ENCODE measurements at regions not wholly inside any gene's neighbourhood (a gene's known extent, or its start where the extent isn't known, plus 50 kb on each side); places are given as distances from the start of the nearest gene placed in this dataset.
A peak's percentile ranks its signal among the peaks of the same experiment; 100 is the strongest.

DNA sequence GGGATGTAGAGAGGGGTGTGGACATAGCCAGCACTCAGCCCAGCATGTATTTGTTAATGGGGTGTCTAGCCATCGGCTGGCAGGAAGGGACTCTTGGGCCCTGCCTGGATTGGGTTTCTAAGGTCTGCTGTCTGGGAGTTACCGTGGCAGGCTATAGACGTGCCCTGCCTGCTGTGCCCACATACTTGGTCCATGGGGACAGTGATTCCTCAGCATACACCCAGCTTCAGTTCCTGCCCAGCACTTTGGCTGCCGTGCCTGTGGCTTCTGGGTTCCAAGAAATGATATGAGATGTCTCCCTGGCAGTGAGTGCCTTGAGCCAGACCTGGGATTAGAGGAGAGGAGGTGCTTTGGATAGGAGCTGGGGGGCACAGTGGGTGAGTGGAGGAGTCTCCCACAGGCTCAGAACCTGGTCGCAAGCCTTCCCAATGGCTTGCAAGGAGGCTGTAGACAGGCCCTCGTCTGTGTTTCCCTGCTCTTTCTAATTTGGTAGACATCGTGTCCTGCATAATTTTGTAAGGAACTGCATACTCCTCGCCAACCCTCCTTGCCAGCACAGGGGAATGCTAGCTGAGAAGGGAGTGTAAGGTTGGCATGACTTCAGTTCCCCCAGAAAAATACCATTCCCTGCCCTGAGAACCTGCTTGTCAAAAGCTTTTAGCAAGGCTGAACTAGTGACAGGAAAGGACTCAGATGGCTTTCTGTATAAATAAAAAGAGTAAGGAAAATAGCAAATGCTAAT is 287.9 kb downstream of the ZSWIM6 start:
- DNase-seq (ENCODE audit: low read depth, low spot score), result no peak
- in situ Hi-C loops (cut with HindIII; ENCODE audit: low pct_unique_long_range_greater_than_20kb, low sequenced_read_pairs), result no loop called here

DNA sequence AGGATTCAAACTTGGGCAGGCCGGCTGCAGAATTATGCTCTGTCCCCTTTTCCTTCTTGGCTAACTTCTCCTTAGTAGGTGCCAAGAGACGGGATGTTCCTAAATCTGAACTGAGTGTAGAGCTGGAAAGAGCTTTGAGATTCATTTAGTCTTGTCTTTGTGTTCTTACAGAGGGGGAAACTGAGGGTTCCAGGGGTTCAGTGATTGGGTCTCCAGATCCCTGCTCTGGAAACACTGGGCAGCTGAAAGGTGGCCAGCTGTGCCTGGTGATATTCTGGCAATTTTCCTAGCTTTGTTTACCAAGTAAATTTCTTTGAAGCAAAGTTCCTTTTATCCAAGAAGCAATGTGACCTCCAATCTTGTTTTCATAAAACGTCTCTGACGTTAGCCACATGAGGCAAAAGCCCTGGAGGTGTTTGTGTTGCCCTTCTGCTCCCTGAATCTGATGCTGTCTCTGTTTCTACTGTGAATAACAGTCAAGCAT is 288.7 kb downstream of the ZSWIM6 start:
- in situ Hi-C loops (cut with HindIII; ENCODE audit: low pct_unique_long_range_greater_than_20kb, low sequenced_read_pairs), result no loop called here
- DNase-seq (ENCODE audit: low read depth, low spot score), result peak; percentile 97

- peak; percentile 93 for DNase-seq (ENCODE audit: low read depth, low spot score)
- in situ Hi-C loops (cut with HindIII; ENCODE audit: low pct_unique_long_range_greater_than_20kb, low sequenced_read_pairs), result no loop called here
Measured at GRCh38 chr5:61621202-61621650, 289.2 kb downstream of the ZSWIM6 start.

DNA sequence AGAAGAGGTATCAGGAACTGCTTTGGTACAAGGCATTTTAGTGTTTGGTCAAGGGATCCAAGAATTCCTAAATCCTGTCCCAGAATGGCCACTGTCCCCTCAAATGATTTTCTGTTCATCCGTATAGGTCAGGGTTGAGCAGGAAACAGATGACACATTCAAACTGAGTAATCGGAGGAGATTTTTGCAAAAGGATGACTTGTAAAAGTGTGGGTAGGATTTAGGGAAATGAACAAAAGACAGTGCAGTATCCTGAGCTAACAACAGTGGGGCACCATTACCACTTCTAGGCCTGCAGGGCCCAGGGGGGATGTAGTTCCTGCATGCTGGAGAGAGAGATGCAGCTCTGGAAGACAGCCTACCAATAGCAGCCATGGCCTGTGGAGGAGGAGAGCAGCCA is 290.1 kb downstream of the ZSWIM6 start:
- in situ Hi-C loops (cut with HindIII; ENCODE audit: low pct_unique_long_range_greater_than_20kb, low sequenced_read_pairs), result no loop called here

DNA sequence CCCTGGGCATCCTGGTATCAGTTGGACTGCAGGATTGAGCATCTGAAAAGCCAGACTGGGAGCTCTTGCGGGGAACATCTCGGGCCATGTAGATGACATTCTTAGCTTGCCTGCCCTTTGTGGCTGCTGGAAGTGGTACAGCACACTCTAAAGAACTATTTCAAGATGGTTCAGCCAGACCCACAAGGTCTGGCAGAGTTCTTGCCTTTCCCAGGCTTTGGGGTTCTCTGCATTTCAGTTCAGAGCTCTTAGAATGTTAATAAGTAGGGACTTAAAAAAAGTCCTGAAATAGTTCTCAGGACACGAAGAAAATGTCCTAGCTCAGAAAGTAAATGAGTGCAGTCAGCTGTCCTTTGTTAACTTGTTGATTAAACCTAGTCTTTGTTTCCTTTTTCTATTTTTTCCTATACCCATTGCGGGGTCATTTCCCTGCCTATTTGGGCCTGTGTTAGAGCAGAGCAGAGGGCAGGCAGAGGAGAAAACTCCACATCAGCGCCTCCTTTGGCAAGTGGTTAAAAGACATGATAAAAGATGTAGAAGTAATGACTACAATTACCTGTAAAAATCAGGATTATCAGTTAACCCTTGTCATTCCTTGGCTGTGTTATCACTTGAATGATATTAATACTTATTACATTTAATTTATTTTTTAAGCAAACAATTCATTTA is 291.5 kb downstream of the ZSWIM6 start:
- in situ Hi-C loops (cut with HindIII; ENCODE audit: low pct_unique_long_range_greater_than_20kb, low sequenced_read_pairs), result no loop called here
- peak; percentile 67 for DNase-seq (ENCODE audit: low read depth, low spot score)

More for the DNA sequence above, 290.1 kb downstream of the ZSWIM6 start:
- DNase-seq (ENCODE audit: low read depth, low spot score), result no peak

GRCh38 chr5:61624553-61625136 is 292.6 kb downstream of the ZSWIM6 start:
- DNase-seq (ENCODE audit: low read depth, low spot score), result no peak
- in situ Hi-C loops (cut with HindIII; ENCODE audit: low pct_unique_long_range_greater_than_20kb, low sequenced_read_pairs), result no loop called here

- no peak for DNase-seq (ENCODE audit: low read depth, low spot score)
- in situ Hi-C loops (cut with HindIII; ENCODE audit: low pct_unique_long_range_greater_than_20kb, low sequenced_read_pairs), result no loop called here
Measured at GRCh38 chr5:61625137-61625561, 293.1 kb downstream of the ZSWIM6 start.

GRCh38 chr5:61625681-61626621 is 293.9 kb downstream of the ZSWIM6 start:
- in situ Hi-C loops (cut with HindIII; ENCODE audit: low pct_unique_long_range_greater_than_20kb, low sequenced_read_pairs), result no loop called here
- no peak for DNase-seq (ENCODE audit: low read depth, low spot score)

DNA sequence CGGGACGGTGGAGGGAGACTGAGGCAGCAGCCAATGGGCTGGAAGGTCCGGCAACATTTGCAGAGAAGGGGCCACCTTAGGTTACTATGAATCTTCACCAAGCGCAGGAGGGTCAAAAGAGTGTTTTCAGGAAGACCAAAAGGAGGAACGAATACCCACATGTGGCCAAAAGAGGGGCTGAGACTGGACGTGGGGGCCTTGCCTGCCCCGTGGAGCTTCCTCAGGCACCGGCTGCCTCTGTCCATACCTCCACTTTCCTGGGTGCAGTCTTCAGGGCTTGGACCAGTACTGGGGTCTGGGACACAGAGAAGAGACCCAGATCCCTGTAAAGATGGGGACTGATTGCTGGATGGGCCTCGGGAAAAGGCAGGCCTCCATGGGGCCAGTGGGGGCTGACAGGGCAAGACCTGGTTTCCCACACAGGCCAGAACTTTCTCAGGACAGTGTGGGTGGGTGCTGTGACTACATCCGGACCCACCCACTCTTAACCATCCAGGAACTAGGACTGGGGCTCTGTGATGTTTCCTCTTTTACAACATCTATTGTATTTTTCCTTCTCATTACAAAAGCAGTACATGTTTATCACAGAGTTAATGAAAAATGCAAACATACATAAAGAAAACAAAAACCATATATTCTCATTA is 294.7 kb downstream of the ZSWIM6 start:
- in situ Hi-C loops (cut with HindIII; ENCODE audit: low pct_unique_long_range_greater_than_20kb, low sequenced_read_pairs), result no loop called here

DNA sequence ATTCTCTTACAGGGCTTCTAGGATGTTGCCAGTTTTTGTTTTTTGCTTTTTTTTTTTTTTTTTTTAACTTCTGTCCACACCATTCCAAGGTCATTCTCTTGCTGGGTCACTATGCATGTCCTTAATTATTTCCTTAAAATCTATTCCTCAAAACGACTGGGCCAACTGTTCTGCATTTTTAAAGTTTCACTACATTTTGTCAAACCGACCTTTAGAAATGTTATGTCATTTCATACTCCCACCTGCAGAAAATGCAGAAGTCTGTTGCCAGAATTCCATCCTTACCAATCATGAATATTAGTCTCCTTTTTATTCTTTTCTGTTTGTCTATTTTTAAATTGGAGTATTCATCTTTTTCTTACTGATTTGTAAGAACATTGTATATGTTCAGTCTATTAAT is 295.5 kb downstream of the ZSWIM6 start:
- no peak for DNase-seq (ENCODE audit: low read depth, low spot score)
- in situ Hi-C loops (cut with HindIII; ENCODE audit: low pct_unique_long_range_greater_than_20kb, low sequenced_read_pairs), result no loop called here

More for the DNA sequence above, 294.7 kb downstream of the ZSWIM6 start:
- no peak for DNase-seq (ENCODE audit: low read depth, low spot score)

GRCh38 chr5:61630908-61631307 is 298.9 kb downstream of the ZSWIM6 start:
- in situ Hi-C loops (cut with HindIII; ENCODE audit: low pct_unique_long_range_greater_than_20kb, low sequenced_read_pairs), result no loop called here
- no peak for DNase-seq (ENCODE audit: low read depth, low spot score)

DNA sequence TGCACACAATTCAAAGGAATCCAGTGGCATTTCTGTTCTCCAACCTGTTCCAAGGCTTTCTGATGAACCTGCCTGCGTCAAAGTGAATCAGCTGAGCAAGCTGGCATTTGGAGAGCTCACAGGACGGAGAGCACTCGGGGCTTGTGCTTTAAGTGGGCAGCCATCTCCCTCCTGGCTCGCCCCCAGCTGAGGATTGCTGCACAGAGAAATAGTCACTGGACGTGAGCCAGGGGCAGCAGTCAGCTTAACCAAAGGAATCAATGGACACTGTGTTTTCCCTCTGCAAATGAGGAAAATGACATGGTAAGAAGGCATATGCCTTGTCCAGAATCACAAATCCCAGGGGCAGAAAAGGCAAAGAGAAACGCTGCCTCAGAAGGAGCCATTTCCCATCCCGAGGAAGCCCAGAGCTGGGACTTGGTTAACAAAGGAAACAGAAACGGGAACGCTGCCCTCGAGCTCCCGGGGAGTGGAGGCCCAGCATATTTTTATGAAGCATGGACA is 299.4 kb downstream of the ZSWIM6 start:
- peak; percentile 99 for DNase-seq (ENCODE audit: low read depth, low spot score)

DNA sequence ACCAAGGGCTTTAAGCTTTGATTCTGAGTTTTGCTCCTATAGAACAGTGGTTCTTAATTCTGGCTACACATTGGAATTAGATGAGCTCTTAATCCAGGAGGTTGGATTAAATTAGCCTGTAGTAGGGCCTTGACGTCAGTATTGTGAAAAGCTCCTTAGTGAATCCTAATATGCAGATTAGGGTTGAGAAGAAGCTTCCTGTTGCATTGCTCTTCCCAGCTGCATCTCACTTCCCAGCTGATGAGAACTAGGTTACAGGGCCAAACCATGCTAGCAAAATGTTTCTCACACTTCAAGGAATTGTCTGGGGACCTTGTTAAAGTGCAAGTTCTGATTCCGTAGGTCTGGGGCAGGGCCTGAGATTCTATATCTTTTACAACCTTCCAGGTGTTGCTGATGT is 300.0 kb downstream of the ZSWIM6 start:
- peak; percentile 69 for DNase-seq (ENCODE audit: low read depth, low spot score)
- in situ Hi-C loops (cut with HindIII; ENCODE audit: low pct_unique_long_range_greater_than_20kb, low sequenced_read_pairs), result no loop called here

More for the DNA sequence above, 299.4 kb downstream of the ZSWIM6 start:
- in situ Hi-C loops (cut with HindIII; ENCODE audit: low pct_unique_long_range_greater_than_20kb, low sequenced_read_pairs), result no loop called here

GRCh38 chr5:61635271-61635670 is 303.2 kb downstream of the ZSWIM6 start:
- in situ Hi-C loops (cut with HindIII; ENCODE audit: low pct_unique_long_range_greater_than_20kb, low sequenced_read_pairs), result no loop called here
- no peak for DNase-seq (ENCODE audit: low read depth, low spot score)

DNA sequence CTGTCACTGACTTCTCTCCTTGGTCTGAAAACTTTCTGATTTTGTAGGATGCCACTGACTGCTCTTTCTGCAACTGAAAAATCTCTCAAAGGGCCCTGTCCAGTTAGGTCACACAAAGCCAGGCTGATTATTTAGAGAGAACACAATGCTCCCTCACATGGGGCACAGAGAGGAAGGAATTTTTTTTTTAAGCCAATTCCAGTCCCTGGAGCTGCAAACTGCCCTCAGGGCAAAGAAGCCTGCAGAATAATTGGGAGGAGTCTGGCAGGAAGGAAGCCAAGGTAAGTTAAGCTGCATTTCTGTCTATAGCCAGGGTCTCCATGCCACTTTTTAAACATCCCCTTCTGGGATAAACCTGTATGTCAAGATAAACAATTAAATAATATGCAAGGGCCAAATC is 305.5 kb downstream of the ZSWIM6 start:
- peak; percentile 95 for DNase-seq (ENCODE audit: low read depth, low spot score)
- in situ Hi-C loops (cut with HindIII; ENCODE audit: low pct_unique_long_range_greater_than_20kb, low sequenced_read_pairs), result no loop called here

DNA sequence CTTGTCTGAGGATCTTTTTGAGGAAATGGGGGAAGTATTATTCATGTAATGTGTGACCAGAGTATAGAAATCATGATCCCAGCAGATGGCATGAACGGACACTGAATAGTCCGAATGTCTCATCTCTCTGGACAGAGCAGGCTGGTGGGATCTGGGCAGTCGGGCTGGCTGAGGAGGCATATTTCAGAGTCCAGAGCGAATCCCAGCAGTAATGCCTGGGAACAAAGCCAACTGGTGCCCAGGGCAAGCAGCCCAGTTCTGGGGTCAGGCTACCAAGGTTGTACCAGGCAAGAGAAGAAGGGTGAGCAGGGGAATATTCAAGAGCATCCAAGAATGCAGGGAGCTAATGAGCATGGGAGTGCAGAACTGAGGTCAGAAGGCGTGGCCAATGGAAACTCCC is 306.4 kb downstream of the ZSWIM6 start:
- no peak for DNase-seq (ENCODE audit: low read depth, low spot score)
- in situ Hi-C loops (cut with HindIII; ENCODE audit: low pct_unique_long_range_greater_than_20kb, low sequenced_read_pairs), result no loop called here

All from SK-MEL-5 (cell line).